ENCODE measurements at regions not wholly inside any gene's neighbourhood (a gene's known extent, or its start where the extent isn't known, plus 50 kb on each side); places are given as distances from the start of the nearest gene placed in this dataset.
"Not testable (repeated sequence)": the region's sequence is repeated elsewhere in the genome, so short reads cannot be mapped to it uniquely, and the experiment has no call there.

GRCh38 chr5:74454263-74455030 lies 186.1 kb downstream of the ENC1 start:
- DNase-seq: no peak

- DNase-seq: no peak
Measured at GRCh38 chr5:74452856-74453255, 187.7 kb downstream of the ENC1 start.

DNA sequence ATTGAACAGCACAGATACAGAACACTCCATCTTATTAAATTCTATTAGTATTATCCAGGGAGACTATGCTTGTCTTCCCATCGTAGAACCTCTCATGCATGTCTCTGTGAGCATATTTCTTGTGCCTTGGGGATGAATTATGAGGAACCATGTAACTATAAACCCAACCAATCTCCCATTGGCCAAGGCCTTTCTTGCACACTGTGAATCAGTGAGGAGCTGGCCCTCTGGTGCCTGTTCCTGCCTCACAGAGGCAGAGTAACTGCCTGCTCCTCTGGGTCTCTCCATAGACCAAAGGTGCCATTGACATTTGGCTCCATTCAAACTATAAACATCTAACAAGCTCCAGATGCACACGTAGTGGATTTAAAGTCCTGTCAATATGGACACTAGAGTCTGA lies 190.4 kb downstream of the ENC1 start:
- no peak for DNase-seq

GRCh38 chr5:74446725-74447241 lies 193.7 kb downstream of the ENC1 start:
- DNase-seq: no peak

- DNase-seq: no peak
Measured at GRCh38 chr5:74442466-74442865, 198.1 kb downstream of the ENC1 start.

- no peak for DNase-seq
Measured at GRCh38 chr5:74441616-74442015, 198.9 kb downstream of the ENC1 start.

- no peak for DNase-seq
Measured at GRCh38 chr5:74440341-74440740, 200.2 kb downstream of the ENC1 start.

DNA sequence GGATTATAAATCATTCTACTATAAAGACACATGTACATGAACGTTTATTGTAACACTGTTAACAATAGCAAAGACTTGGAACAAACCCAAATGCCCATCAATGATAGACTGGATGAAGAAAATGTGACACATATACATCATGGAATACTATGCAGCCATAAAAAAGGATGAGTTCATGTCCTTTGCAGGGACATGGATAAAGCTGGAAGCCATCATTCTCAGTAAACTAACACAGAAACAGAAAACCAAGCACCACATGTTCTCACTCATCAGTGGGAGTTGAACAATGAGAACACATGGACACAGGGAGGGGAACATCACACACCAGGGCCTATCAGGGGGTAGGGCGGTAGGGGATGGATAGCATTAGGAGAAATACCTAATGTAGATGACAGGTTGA lies 202.7 kb downstream of the ENC1 start:
- not testable (repeated sequence) for DNase-seq

GRCh38 chr5:74433896-74434829 lies 206.4 kb downstream of the ENC1 start:
- no peak for DNase-seq

DNA sequence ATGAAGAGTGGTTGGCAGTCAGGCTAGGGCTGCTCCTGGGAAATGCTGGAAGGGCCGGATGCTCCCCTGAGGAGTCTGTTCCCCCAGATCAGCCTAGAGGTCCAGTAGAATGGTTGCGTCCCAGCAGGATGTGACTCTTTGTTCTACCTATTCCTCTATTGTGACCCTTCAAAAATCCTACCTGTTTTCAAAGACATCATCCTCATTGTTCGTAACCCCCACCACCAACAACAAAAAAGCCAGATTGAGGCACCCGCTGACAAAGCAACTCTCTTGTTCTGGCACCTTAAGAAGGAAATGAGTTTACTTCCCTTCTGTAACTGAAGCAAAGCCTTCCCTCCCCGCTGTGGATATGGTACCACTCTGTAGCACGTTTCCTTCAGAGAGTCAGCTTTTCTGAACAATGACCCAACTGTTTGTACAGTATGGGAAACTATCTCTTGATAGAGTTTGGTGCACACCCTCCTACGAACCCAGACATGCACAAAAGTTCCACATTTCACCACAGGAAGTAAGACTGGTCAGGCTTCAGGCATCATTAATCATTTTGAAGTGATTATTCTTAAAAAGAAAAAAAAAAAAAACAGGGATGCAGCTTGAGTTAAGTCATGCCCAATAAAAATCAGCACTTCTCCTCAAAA lies 207.2 kb downstream of the ENC1 start:
- no peak for DNase-seq

DNA sequence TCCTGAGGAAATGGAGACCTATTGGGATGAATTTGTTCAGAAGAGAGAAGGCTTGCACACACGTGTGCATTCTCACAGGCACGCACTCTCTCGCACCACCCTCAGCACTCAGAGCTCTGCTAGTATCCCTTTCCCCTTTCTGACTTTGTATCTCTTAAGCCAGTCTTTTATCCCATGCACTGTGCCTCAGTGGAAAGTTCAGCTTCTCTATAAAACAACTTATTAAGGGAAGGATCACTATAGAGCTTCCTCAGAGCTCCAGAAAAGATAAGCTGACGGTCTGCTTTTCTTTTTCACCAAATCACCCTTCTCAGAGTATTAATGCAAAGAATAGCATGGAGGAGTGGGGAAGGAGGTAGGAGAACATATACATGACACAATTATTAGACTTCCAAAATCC lies 207.8 kb downstream of the ENC1 start:
- DNase-seq: no peak

DNA sequence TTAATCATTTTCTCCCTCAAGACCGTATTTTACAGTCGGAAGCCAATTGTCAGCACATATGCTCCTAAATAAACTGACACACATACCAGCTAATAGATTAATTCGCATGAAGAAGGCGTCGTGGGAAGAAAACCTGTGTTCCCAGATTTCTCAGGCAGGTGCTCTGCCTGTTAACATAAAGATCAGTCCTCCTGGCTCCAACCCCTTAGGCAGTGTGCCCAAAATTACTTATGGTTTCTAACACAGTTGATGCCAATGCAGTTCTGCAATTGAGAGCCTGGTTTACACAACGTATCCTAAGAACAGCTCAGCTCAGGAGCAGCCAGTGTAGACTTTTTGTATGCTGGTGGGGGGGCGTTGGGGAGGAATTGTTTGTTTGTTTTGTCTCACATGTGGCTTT lies 208.3 kb downstream of the ENC1 start:
- DNase-seq: no peak

GRCh38 chr5:74431290-74431669 lies 209.2 kb downstream of the ENC1 start:
- DNase-seq: no peak

DNA sequence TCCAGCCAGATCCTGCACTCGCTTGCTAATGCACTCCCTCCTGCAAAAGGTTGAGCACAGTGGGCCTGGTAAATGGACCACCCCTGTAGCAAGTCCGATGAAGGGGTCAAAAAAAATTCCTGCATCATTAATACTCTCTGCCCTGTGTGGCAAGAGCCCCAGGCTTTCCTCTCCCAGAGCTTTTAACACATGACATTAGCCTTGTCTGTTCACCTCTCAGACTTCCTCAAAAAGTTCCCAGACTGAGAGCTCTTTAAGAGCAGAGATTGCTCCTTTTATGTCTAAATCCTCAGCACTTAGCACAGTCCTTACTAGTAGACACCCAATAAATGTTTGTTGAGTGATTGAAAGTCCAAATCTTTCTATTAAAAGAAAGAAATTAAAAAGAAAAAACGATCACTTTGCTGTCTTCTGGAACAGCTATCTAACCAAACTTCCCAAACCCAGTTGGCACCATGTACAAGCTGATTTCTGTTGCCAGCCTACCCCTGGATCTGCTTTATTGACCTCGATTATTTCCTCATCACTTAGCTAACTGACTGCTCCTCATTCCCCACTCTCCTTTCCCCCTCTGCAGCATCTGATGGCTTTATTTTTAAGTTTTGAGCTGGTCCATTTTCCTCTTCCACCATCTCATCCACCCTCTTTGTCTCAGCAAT lies 209.8 kb downstream of the ENC1 start:
- DNase-seq: no peak

DNA sequence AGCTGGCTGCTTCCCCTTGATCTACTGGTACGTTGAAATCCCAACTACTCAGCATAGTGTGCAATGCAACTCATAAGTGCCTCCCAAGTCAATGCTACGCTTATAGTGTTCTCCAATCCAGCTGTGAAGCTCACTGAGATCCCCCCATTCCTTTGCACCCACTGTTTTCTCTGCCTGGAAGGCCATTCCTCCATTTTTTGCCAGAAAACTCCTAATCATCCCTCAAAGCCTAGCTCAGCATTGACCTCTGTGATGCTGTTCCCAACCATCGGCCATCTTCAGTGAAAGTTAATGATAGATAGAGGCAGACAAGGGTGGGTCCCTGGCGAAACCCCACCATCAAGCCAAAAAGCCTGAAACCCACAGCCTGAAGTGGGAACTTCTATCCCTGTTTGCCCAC lies 211.0 kb downstream of the ENC1 start:
- DNase-seq: no peak

DNA sequence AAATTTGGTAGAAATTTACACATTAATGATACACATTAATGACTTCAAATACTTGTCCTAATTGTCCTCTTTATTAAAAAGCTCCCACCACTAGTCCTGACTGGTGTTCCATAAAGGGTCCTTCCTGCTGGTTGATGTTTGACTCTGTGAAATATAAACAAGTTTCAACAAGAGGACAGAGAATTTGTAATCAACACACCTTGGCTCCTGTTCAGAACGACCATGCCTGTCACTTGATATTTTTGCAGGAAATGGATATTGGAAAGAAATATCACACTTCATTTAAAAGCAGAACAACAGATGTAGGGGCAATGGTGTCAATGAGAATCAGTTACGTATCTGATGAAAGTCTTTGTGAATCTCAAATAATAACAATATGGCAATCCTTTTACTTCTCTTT lies 211.7 kb downstream of the ENC1 start:
- no peak for DNase-seq

GRCh38 chr5:74428275-74428674 lies 212.3 kb downstream of the ENC1 start:
- no peak for DNase-seq

- no peak for DNase-seq
Measured at GRCh38 chr5:74426506-74426905, 214.0 kb downstream of the ENC1 start.

GRCh38 chr5:74424162-74424868 lies 216.2 kb downstream of the ENC1 start:
- DNase-seq: no peak

GRCh38 chr5:74423383-74423782 lies 217.1 kb downstream of the ENC1 start:
- DNase-seq: no peak

GRCh38 chr5:74422671-74423070 lies 217.9 kb downstream of the ENC1 start:
- no peak for DNase-seq

DNA sequence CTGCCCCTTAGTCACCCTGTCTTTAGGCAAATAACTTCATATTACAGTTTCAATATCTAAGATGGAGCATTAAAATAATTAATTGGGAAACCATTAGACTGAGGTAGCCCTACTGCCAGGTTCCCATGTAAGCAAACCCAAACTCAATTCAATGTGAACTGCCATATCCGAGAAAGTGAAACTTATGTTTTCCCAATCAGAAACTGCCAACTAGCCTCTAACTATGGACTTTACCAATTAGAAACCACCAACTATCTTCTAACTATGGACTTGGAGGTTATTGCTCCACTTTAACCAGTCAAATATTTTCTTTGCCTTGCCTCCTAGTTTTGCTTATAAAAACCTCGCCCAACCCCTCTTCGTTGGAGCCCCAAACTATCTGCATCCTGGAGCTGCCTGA lies 218.5 kb downstream of the ENC1 start:
- no peak for DNase-seq

Data from NCI-H146 (cell line).